ENCODE measurements at regions not wholly inside any gene's neighbourhood (a gene's known extent, or its start where the extent isn't known, plus 50 kb on each side); places are given as distances from the start of the nearest gene placed in this dataset.

GRCh38 chr5:111934511-111934910 lies 177.5 kb upstream of the NREP start:
- Histone ChIP-seq H3K9me3 (no peaks in the 10 kb centered on the region), H3K27me3 (replicated peaks; ENCODE audit: insufficient read depth) (no peaks in the 10 kb centered on the region), H3K4me1 (replicated peaks) (no peaks in the 10 kb centered on the region), H3K4me3 (no peak overlapping the region), H3K27ac (no peak overlapping the region), H3K36me3 (no peaks in the 10 kb centered on the region)
- TF ChIP-seq POLR2AphosphoS5 (IDR thresholded peaks at IDR 0.05) (no peak), CTCF (IDR thresholded peaks at IDR 0.05) (no peak)
- intact Hi-C loops (cut with DNase I) = no loop called here
- 89% methylated on average over 2 of the region's 2 CpGs for WGBS
- no peak for DNase-seq (ENCODE audit: low spot score)

GRCh38 chr5:111933086-111933485 lies 176.1 kb upstream of the NREP start:
- TF ChIP-seq CTCF (IDR thresholded peaks at IDR 0.05) (no peak), POLR2A (IDR thresholded peaks at IDR 0.05) (no peak), POLR2AphosphoS5 (IDR thresholded peaks at IDR 0.05) (no peak)
- H3K4me3 ChIP-seq = no peak overlapping the region
- H3K9me3 ChIP-seq = no peaks in the 10 kb centered on the region

DNA sequence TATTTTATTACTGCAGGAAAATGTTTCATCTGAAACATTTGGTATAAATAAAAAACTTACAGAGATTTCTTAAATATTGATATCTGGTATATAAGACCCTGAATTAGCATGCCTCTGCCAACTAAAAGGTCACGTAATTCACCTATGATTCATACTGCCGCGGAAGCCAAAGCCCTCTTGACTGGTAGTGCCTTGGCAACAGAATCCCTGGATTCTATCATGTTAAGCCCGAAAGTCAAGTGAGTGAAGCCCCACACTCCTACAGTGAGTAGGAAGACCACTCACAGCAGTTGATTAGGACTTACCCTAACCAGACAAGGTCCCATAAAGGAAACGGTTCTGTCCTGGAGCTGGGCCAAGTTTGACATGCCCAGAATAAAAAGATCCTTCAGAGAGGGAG lies 175.6 kb upstream of the NREP start:
- Histone ChIP-seq H3K9me3 (no peaks in the 10 kb centered on the region), H3K27ac (no peak overlapping the region), H3K36me3 (no peaks in the 10 kb centered on the region), H3K4me3 (no peak overlapping the region), H3K27me3 (replicated peaks; ENCODE audit: insufficient read depth) (no peaks in the 10 kb centered on the region), H3K4me1 (replicated peaks) (no peaks in the 10 kb centered on the region)
- TF ChIP-seq POLR2AphosphoS5 (IDR thresholded peaks at IDR 0.05) (no peak), CTCF (IDR thresholded peaks at IDR 0.05) (no peak), POLR2A (IDR thresholded peaks at IDR 0.05) (no peak)
- intact Hi-C loops (cut with DNase I) = no loop called here
- no peak for DNase-seq (ENCODE audit: low spot score)
- WGBS = 59% methylated on average over 5 of the region's 5 CpGs

More at GRCh38 chr5:111933086-111933485, 176.1 kb upstream of the NREP start:
- no peak overlapping the region for H3K27ac ChIP-seq
- H3K4me1 ChIP-seq (replicated peaks) = no peaks in the 10 kb centered on the region
- WGBS = 34% methylated on average over 2 of the region's 2 CpGs
- no peaks in the 10 kb centered on the region for H3K36me3 ChIP-seq
- H3K27me3 ChIP-seq (replicated peaks; ENCODE audit: insufficient read depth) = no peaks in the 10 kb centered on the region
- no peak for DNase-seq (ENCODE audit: low spot score)
- intact Hi-C loops (cut with DNase I) = no loop called here

- Histone ChIP-seq H3K27ac (no peak overlapping the region), H3K36me3 (no peaks in the 10 kb centered on the region), H3K27me3 (replicated peaks; ENCODE audit: insufficient read depth) (no peaks in the 10 kb centered on the region), H3K9me3 (no peaks in the 10 kb centered on the region), H3K4me1 (replicated peaks) (no peaks in the 10 kb centered on the region), H3K4me3 (no peak overlapping the region)
- intact Hi-C loops (cut with DNase I) = no loop called here
- DNase-seq (ENCODE audit: low spot score) = no peak
- no peak for TF ChIP-seq CTCF (IDR thresholded peaks at IDR 0.05)
These were observed 175.2 kb upstream of the NREP start for GRCh38 chr5:111932199-111932598.

- no peak overlapping the region for H3K4me3 ChIP-seq
- intact Hi-C loops (cut with DNase I) = no loop called here
- no peaks in the 10 kb centered on the region for H3K36me3 ChIP-seq
- TF ChIP-seq CTCF (IDR thresholded peaks at IDR 0.05) (no peak), POLR2AphosphoS5 (IDR thresholded peaks at IDR 0.05) (no peak), POLR2A (IDR thresholded peaks at IDR 0.05) (no peak)
- DNase-seq (ENCODE audit: low spot score) = no peak
- no peaks in the 10 kb centered on the region for H3K4me1 ChIP-seq (replicated peaks)
- H3K27ac ChIP-seq = no peak overlapping the region
- no peaks in the 10 kb centered on the region for H3K9me3 ChIP-seq
- H3K27me3 ChIP-seq (replicated peaks; ENCODE audit: insufficient read depth) = no peaks in the 10 kb centered on the region
- 89% methylated on average over 2 of the region's 2 CpGs for WGBS
These were observed 174.7 kb upstream of the NREP start for GRCh38 chr5:111931655-111932054.

Measured in prostate gland (tissue), 2 donors.